HepG2 (cell line): ENCODE measurements at regions not wholly inside any gene's neighbourhood (a gene's known extent, or its start where the extent isn't known, plus 50 kb on each side); places are given as distances from the start of the nearest gene placed in this dataset.

Experiments
- ARID3A ChIP-seq: IDR thresholded peaks from 2 replicates; pipeline ENCODE4 v1.6.1; 2012; ENCODE audit warnings: low read depth, low read length, improper control_type of control experiment
- HOXD1 ChIP-seq: sonication (generic); formaldehyde crosslinking; IDR thresholded peaks from 2 replicates; pipeline ENCODE4 v1.5.0; 2020; ENCODE audit warnings: missing genetic modification reagents
- IKZF4 ChIP-seq: sonication (generic); formaldehyde crosslinking; IDR thresholded peaks from 2 replicates; pipeline ENCODE4 v1.5.1; 2020; ENCODE audit warnings: borderline replicate concordance, mild to moderate bottlenecking, low read depth, missing genetic modification reagents; ENCODE audit errors: not compliant biosample characterization
- NFKBIZ ChIP-seq: IDR thresholded peaks from 2 replicates; pipeline ENCODE4 v1.6.1; 2018; ENCODE audit warnings: missing genetic modification reagents, missing compliant biosample characterization
- PATZ1 ChIP-seq: sonication (generic); formaldehyde crosslinking; IDR thresholded peaks from 2 replicates; pipeline ENCODE4 v1.4.0; 2020; ENCODE audit warnings: missing genetic modification reagents
- SAP130 ChIP-seq: IDR thresholded peaks from 2 replicates; pipeline ENCODE4 v1.6.1; 2016; ENCODE audit warnings: low read depth
- SOX13 ChIP-seq, 3 experiments: fragments of 450-650 bp in 1 of 3; sonication (generic) in 1 of 3; formaldehyde crosslinking in 1 of 3; IDR thresholded peaks in 2 of 3; conservative IDR thresholded peaks in 1 of 3; 2 replicates each; pipeline versions ENCODE4 v1.5.0 to v1.6.1; 2016 to 2020; ENCODE audit warnings: antibody characterized with exemption in 1 of 3, mild to moderate bottlenecking in 1 of 3, missing compliant biosample characterization in 1 of 3, missing genetic modification reagents in 1 of 3, moderate library complexity in 1 of 3
- SSRP1 ChIP-seq: IDR thresholded peaks from 2 replicates; pipeline ENCODE4 v1.6.1; 2016; ENCODE audit warnings: control low read depth
- STAG1 ChIP-seq: sonication (generic); formaldehyde crosslinking; IDR thresholded peaks from 2 replicates; pipeline ENCODE4 v1.4.0; 2020; ENCODE audit warnings: missing genetic modification reagents
- TAF15 ChIP-seq: fragments of 200-400 bp; formaldehyde crosslinking; IDR thresholded peaks from one replicate; pipeline ENCODE4 v1.6.1; 2018; ENCODE audit warnings: mild to moderate bottlenecking, low read depth, low read length; ENCODE audit not compliant: poor library complexity, severe bottlenecking
- TBL1XR1 ChIP-seq: fragments of 150-350 bp; IDR thresholded peaks from 2 replicates; pipeline ENCODE4 v1.6.1; 2014; ENCODE audit warnings: borderline replicate concordance, low read length; ENCODE audit not compliant: partially characterized antibody
- ZNF143 ChIP-seq: sonication (generic); formaldehyde crosslinking; IDR thresholded peaks from 2 replicates; pipeline ENCODE4 v1.4.0; 2020; ENCODE audit warnings: missing genetic modification reagents
- ZNF431 ChIP-seq: sonication (generic); formaldehyde crosslinking; IDR thresholded peaks from 2 replicates; pipeline ENCODE4 v1.9.0; 2022; ENCODE audit warnings: missing genetic modification reagents, low read depth, mild to moderate bottlenecking, borderline replicate concordance
- ZNF577 ChIP-seq: sonication (generic); formaldehyde crosslinking; IDR thresholded peaks from 2 replicates; pipeline ENCODE4 v1.4.0; 2020; ENCODE audit warnings: mild to moderate bottlenecking, low read depth, missing genetic modification reagents, borderline replicate concordance
- ZNF672 ChIP-seq: sonication (generic); formaldehyde crosslinking; IDR thresholded peaks from 2 replicates; pipeline ENCODE4 v1.8.1; 2022; ENCODE audit warnings: missing genetic modification reagents
- ZNF747 ChIP-seq: sonication (generic); formaldehyde crosslinking; IDR thresholded peaks from 2 replicates; pipeline ENCODE4 v1.8.1; 2023; ENCODE audit warnings: missing genetic modification reagents, mild to moderate bottlenecking, borderline replicate concordance
- ZNF770 ChIP-seq: sonication (generic); formaldehyde crosslinking; IDR thresholded peaks from 2 replicates; pipeline ENCODE4 v1.5.0; 2020; ENCODE audit warnings: mild to moderate bottlenecking, missing genetic modification reagents
- TF ChIP-seq, protein P1 (sequence below): sonication (generic); formaldehyde crosslinking; IDR thresholded peaks from 2 replicates; pipeline ENCODE4 v1.5.0; 2020; ENCODE audit warnings: mild to moderate bottlenecking, missing genetic modification reagents, borderline replicate concordance
- TF ChIP-seq, protein P2 (sequence below): sonication (generic); formaldehyde crosslinking; IDR thresholded peaks from 2 replicates; pipeline ENCODE4 v1.8.1; 2023; ENCODE audit warnings: mild to moderate bottlenecking, missing genetic modification reagents

DNA sequence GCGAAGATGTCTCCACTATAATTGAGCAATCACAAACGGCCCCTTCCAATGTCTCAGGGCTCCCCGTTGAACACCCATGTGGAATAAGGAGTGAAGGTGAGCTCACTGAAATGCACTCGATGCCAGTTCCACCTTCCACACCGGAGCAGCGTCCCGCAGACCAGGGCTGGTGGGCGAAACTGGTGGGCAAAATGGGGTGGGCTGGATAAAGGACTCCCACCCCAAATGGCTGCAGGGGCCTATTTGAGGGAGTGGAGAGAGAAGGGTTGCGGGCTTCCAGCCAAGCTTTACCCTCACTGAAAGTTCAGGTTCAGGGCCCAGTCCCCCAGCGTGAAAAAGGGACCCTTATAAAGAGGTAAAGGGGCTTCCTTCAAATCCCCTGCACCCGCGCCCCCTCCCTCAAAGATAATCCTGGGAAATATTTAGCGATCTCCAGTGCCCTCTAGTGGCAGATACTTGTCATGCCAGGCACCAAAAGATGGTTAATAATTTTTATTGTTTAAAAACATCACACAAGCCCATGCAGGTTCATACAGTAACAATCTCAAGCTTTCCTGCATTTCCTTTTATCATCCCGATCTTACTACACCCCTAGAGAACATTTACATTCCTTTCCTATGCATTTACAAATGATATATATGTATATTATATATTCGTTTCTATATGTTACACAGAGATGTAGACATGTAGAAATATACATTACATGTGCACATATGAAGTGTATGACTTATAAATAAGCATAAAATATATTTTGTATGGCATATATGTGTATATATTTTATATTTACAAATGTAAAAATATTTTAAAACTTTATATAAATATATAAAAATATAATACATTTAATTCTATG, 58.2 kb upstream of the NKX2-2 start (continued):
- TF ChIP-seq ZNF577 (CRISPR knock-in tag) (no peak), TAF15 (no peak), ZNF747 (CRISPR knock-in tag) (no peak), STAG1 (CRISPR knock-in tag) (peak; percentile 85), ZNF770 (CRISPR knock-in tag) (no peak), ZNF143 (CRISPR knock-in tag) (no peak), ZNF672 (CRISPR knock-in tag) (no peak), HOXD1 (no peak), SSRP1 (CRISPR knock-in tag) (no peak), ZNF431 (CRISPR knock-in tag) (no peak), NFKBIZ (CRISPR knock-in tag) (no peak), SAP130 (CRISPR knock-in tag) (no peak), SOX13 (IDR thresholded peaks at IDR 0.05) (no peak), SOX13 (CRISPR knock-in tag; conservative IDR thresholded peaks at IDR 0.05 in 1 of 2, IDR thresholded peaks at IDR 0.05 in 1 of 2) (no peak), PATZ1 (CRISPR knock-in tag) (peak; percentile 96), ARID3A (peak; percentile 60), IKZF4 (CRISPR knock-in tag) (no peak), TBL1XR1 (no peak)
- TF ChIP-seq, protein P1, sequence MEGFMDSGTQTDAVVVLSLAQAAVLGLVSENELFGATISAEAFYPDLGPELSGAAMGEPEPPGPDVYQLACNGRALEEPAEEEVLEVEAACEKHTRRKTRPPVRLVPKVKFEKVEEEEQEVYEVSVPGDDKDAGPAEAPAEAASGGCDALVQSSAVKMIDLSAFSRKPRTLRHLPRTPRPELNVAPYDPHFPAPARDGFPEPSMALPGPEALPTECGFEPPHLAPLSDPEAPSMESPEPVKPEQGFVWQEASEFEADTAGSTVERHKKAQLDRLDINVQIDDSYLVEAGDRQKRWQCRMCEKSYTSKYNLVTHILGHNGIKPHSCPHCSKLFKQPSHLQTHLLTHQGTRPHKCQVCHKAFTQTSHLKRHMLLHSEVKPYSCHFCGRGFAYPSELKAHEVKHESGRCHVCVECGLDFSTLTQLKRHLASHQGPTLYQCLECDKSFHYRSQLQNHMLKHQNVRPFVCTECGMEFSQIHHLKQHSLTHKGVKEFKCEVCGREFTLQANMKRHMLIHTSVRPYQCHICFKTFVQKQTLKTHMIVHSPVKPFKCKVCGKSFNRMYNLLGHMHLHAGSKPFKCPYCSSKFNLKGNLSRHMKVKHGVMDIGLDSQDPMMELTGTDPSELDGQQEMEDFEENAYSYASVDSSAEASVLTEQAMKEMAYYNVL (CRISPR knock-in tag) = no peak
- TF ChIP-seq, protein P2, sequence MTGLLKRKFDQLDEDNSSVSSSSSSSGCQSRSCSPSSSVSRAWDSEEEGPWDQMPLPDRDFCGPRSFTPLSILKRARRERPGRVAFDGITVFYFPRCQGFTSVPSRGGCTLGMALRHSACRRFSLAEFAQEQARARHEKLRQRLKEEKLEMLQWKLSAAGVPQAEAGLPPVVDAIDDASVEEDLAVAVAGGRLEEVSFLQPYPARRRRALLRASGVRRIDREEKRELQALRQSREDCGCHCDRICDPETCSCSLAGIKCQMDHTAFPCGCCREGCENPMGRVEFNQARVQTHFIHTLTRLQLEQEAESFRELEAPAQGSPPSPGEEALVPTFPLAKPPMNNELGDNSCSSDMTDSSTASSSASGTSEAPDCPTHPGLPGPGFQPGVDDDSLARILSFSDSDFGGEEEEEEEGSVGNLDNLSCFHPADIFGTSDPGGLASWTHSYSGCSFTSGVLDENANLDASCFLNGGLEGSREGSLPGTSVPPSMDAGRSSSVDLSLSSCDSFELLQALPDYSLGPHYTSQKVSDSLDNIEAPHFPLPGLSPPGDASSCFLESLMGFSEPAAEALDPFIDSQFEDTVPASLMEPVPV = no peak
